ENCODE measurements at regions not wholly inside any gene's neighbourhood (a gene's known extent, or its start where the extent isn't known, plus 50 kb on each side); places are given as distances from the start of the nearest gene placed in this dataset.
"Not testable (repeated sequence)": the region's sequence is repeated elsewhere in the genome, so short reads cannot be mapped to it uniquely, and the experiment has no call there.

DNA sequence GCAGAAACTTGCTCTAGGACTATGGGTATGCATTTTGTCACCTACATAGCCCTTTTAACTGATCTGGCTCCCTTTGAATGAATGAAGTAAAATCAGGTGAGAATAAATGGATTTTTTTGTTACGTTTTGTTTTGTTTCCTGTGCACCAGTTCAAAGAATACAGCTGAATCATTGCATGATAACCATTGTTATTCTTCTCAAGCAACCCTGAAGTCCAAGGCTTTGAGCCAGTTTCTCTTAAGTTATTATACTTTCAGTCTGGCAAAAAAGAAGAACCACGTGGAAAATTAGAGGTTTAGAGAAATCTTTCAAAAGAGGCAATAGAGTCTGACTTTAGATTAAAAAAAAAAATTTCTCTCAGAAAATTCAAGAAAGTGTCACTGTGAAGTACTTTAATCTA, 398.6 kb upstream of the TECRL start:
- no peaks in the 10 kb centered on the region for H3K36me3 ChIP-seq (ENCODE audit: control insufficient read depth, low read depth, low read length)
- H3K9me3 ChIP-seq (ENCODE audit: control insufficient read depth, low read depth, low read length) = no peaks in the 10 kb centered on the region
- no peaks in the 10 kb centered on the region for H3K4me1 ChIP-seq (ENCODE audit: control insufficient read depth, low read depth, low read length)
- H3K9ac ChIP-seq (ENCODE audit: low read length) = no peak overlapping the region
- no peak overlapping the region for H3K27ac ChIP-seq (ENCODE audit: low read length)
- no peak overlapping the region for H3K4me3 ChIP-seq (ENCODE audit: low read length)
- H3K27me3 ChIP-seq (ENCODE audit: control insufficient read depth, insufficient read depth, low read length) = no peaks in the 10 kb centered on the region

DNA sequence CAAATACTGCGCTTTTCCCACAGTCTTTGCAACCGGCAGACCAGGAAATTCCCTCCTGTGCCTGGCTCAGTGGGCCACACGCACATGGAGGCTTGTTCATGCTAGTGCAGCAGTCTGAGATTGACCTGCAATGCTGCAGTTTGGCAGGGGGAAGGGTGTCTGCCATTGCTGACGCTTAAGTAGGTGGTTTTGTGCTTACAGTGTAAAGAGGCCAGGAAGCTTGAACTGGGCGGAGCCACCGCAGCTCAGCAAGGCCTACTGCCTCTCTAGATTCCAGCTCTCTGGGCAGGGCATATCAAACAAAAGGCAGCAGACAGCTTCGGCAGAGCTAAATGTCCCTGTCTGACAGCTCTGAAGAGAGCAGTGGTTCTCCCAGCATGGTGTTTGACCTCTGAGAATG, 390.5 kb upstream of the TECRL start:
- no peak overlapping the region for H3K9ac ChIP-seq (ENCODE audit: low read length)
- H3K27me3 ChIP-seq (ENCODE audit: control insufficient read depth, insufficient read depth, low read length) = no peaks in the 10 kb centered on the region
- H3K27ac ChIP-seq (ENCODE audit: low read length) = no peak overlapping the region
- no peak overlapping the region for H3K4me3 ChIP-seq (ENCODE audit: low read length)
- no peaks in the 10 kb centered on the region for H3K4me1 ChIP-seq (ENCODE audit: control insufficient read depth, low read depth, low read length)
- no peaks in the 10 kb centered on the region for H3K9me3 ChIP-seq (ENCODE audit: control insufficient read depth, low read depth, low read length)
- no peaks in the 10 kb centered on the region for H3K36me3 ChIP-seq (ENCODE audit: control insufficient read depth, low read depth, low read length)

GRCh38 chr4:64798828-64799227, 389.6 kb upstream of the TECRL start:
- H3K4me1 ChIP-seq (ENCODE audit: control insufficient read depth, low read depth, low read length); H3K4me3 ChIP-seq (ENCODE audit: low read length); H3K27me3 ChIP-seq (ENCODE audit: control insufficient read depth, insufficient read depth, low read length); H3K27ac ChIP-seq (ENCODE audit: low read length); H3K9me3 ChIP-seq (ENCODE audit: control insufficient read depth, low read depth, low read length); H3K9ac ChIP-seq (ENCODE audit: low read length); H3K36me3 ChIP-seq (ENCODE audit: control insufficient read depth, low read depth, low read length): not testable (repeated sequence)

DNA sequence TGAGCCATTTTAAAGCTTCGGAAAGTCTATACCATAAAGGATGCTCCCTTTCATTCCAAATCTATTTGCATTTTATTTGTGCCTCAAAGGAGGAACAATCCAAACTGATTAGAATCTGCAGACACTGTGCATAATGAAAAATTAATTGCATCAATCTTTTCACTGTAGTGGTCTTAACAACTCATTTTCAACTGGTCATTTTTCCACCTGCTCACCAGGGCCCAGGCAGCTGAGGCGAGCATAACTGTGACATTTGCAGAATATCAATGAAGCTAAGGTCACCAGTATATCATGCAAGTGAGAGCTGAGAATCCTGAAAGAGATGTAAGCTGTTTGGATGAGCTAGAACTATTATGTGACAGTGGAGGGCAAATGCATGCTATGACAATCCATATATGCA, 387.3 kb upstream of the TECRL start:
- no peaks in the 10 kb centered on the region for H3K4me1 ChIP-seq (ENCODE audit: control insufficient read depth, low read depth, low read length)
- H3K27me3 ChIP-seq (ENCODE audit: control insufficient read depth, insufficient read depth, low read length) = no peaks in the 10 kb centered on the region
- H3K9me3 ChIP-seq (ENCODE audit: control insufficient read depth, low read depth, low read length) = no peaks in the 10 kb centered on the region
- H3K36me3 ChIP-seq (ENCODE audit: control insufficient read depth, low read depth, low read length) = no peaks in the 10 kb centered on the region
- no peak overlapping the region for H3K9ac ChIP-seq (ENCODE audit: low read length)
- no peak overlapping the region for H3K4me3 ChIP-seq (ENCODE audit: low read length)
- H3K27ac ChIP-seq (ENCODE audit: low read length) = no peak overlapping the region

GRCh38 chr4:64784125-64784524, 374.9 kb upstream of the TECRL start:
- H3K27me3 ChIP-seq (ENCODE audit: control insufficient read depth, insufficient read depth, low read length) = no peaks in the 10 kb centered on the region
- no peak overlapping the region for H3K9ac ChIP-seq (ENCODE audit: low read length)
- H3K36me3 ChIP-seq (ENCODE audit: control insufficient read depth, low read depth, low read length) = no peaks in the 10 kb centered on the region
- no peak overlapping the region for H3K4me3 ChIP-seq (ENCODE audit: low read length)
- H3K9me3 ChIP-seq (ENCODE audit: control insufficient read depth, low read depth, low read length) = no peaks in the 10 kb centered on the region
- H3K4me1 ChIP-seq (ENCODE audit: control insufficient read depth, low read depth, low read length) = peaks cover 11% of the 10 kb centered on the region
- H3K27ac ChIP-seq (ENCODE audit: low read length) = no peak overlapping the region

DNA sequence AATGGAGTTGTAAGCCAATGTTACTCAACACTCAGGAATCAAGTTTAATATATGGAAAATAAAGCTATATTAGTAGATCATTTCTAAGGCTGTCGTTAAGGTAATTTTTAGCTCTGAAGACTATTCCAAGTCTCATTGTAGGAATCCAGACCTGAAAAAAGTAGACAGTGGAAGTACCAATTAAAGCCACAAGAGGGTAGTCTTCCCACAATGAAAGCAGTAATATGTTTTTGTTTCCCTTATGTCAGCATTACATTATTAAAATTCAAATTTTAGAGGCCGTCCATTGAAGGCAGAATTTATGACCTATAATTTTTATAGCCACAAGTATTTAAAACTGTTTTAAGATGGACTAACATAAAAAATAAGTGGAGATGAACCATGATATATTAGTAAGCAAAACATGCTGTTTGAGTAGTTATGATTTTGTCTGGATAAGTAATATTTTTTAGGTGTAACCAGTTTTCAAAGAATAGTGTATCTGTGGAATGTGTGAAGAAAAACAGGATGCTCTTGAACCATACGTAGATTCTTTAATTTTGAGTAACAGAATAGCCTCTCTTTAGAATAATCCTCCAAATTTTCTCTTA, 372.6 kb upstream of the TECRL start:
- H3K27me3 ChIP-seq (ENCODE audit: control insufficient read depth, insufficient read depth, low read length) = no peaks in the 10 kb centered on the region
- H3K4me3 ChIP-seq (ENCODE audit: low read length) = no peak overlapping the region
- H3K4me1 ChIP-seq (ENCODE audit: control insufficient read depth, low read depth, low read length) = peaks cover 11% of the 10 kb centered on the region
- no peaks in the 10 kb centered on the region for H3K9me3 ChIP-seq (ENCODE audit: control insufficient read depth, low read depth, low read length)
- no peak overlapping the region for H3K27ac ChIP-seq (ENCODE audit: low read length)
- no peak overlapping the region for H3K9ac ChIP-seq (ENCODE audit: low read length)
- H3K36me3 ChIP-seq (ENCODE audit: control insufficient read depth, low read depth, low read length) = no peaks in the 10 kb centered on the region

DNA sequence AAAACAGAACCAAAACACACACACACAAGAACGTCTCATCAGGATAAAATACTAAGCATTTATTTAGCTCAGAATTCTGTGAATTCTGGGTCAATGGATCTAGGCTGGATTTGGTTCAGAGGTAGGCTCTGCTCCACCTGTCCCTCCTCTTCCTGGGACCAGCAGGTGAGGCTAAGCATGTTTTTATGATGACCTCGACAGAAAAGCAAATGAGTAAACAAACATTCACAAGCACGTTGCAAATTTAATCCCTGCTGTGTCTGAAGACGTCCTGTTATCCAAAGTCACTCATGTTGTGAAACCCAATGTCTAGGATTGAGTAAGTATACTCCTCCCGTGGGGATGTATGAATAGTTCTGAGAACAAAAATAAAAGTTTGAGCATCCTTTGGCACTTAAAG, 371.4 kb upstream of the TECRL start:
- no peaks in the 10 kb centered on the region for H3K9me3 ChIP-seq (ENCODE audit: control insufficient read depth, low read depth, low read length)
- no peaks in the 10 kb centered on the region for H3K36me3 ChIP-seq (ENCODE audit: control insufficient read depth, low read depth, low read length)
- H3K27ac ChIP-seq (ENCODE audit: low read length) = no peak overlapping the region
- peaks cover 11% of the 10 kb centered on the region for H3K4me1 ChIP-seq (ENCODE audit: control insufficient read depth, low read depth, low read length)
- H3K27me3 ChIP-seq (ENCODE audit: control insufficient read depth, insufficient read depth, low read length) = no peaks in the 10 kb centered on the region
- H3K4me3 ChIP-seq (ENCODE audit: low read length) = no peak overlapping the region
- no peak overlapping the region for H3K9ac ChIP-seq (ENCODE audit: low read length)

GRCh38 chr4:64777286-64777685, 368.0 kb upstream of the TECRL start:
- no peaks in the 10 kb centered on the region for H3K36me3 ChIP-seq (ENCODE audit: control insufficient read depth, low read depth, low read length)
- no peak overlapping the region for H3K9ac ChIP-seq (ENCODE audit: low read length)
- peaks cover 5% of the 10 kb centered on the region for H3K4me1 ChIP-seq (ENCODE audit: control insufficient read depth, low read depth, low read length)
- H3K27ac ChIP-seq (ENCODE audit: low read length) = no peak overlapping the region
- no peak overlapping the region for H3K4me3 ChIP-seq (ENCODE audit: low read length)
- H3K9me3 ChIP-seq (ENCODE audit: control insufficient read depth, low read depth, low read length) = no peaks in the 10 kb centered on the region
- no peaks in the 10 kb centered on the region for H3K27me3 ChIP-seq (ENCODE audit: control insufficient read depth, insufficient read depth, low read length)

- H3K4me1 ChIP-seq (ENCODE audit: control insufficient read depth, low read depth, low read length) = peaks cover 5% of the 10 kb centered on the region
Measured at GRCh38 chr4:64776820-64777219, 367.6 kb upstream of the TECRL start.

GRCh38 chr4:64774626-64775025, 365.4 kb upstream of the TECRL start:
- Histone ChIP-seq H3K4me1 (ENCODE audit: control insufficient read depth, low read depth, low read length) (peaks cover 5% of the 10 kb centered on the region), H3K36me3 (ENCODE audit: control insufficient read depth, low read depth, low read length) (no peaks in the 10 kb centered on the region), H3K27me3 (ENCODE audit: control insufficient read depth, insufficient read depth, low read length) (no peaks in the 10 kb centered on the region), H3K9me3 (ENCODE audit: control insufficient read depth, low read depth, low read length) (no peaks in the 10 kb centered on the region), H3K9ac (ENCODE audit: low read length) (no peak overlapping the region), H3K4me3 (ENCODE audit: low read length) (no peak overlapping the region), H3K27ac (ENCODE audit: low read length) (no peak overlapping the region)

More at GRCh38 chr4:64776820-64777219, 367.6 kb upstream of the TECRL start:
- Histone ChIP-seq H3K27ac (ENCODE audit: low read length) (no peak overlapping the region), H3K27me3 (ENCODE audit: control insufficient read depth, insufficient read depth, low read length) (no peaks in the 10 kb centered on the region), H3K4me3 (ENCODE audit: low read length) (no peak overlapping the region), H3K9me3 (ENCODE audit: control insufficient read depth, low read depth, low read length) (no peaks in the 10 kb centered on the region), H3K9ac (ENCODE audit: low read length) (no peak overlapping the region), H3K36me3 (ENCODE audit: control insufficient read depth, low read depth, low read length) (no peaks in the 10 kb centered on the region)

GRCh38 chr4:64771149-64771548, 361.9 kb upstream of the TECRL start:
- Histone ChIP-seq H3K4me1 (ENCODE audit: control insufficient read depth, low read depth, low read length) (peaks cover 5% of the 10 kb centered on the region), H3K4me3 (ENCODE audit: low read length) (no peak overlapping the region), H3K9me3 (ENCODE audit: control insufficient read depth, low read depth, low read length) (no peaks in the 10 kb centered on the region), H3K27ac (ENCODE audit: low read length) (no peak overlapping the region), H3K27me3 (ENCODE audit: control insufficient read depth, insufficient read depth, low read length) (no peaks in the 10 kb centered on the region), H3K36me3 (ENCODE audit: control insufficient read depth, low read depth, low read length) (no peaks in the 10 kb centered on the region), H3K9ac (ENCODE audit: low read length) (no peak overlapping the region)

GRCh38 chr4:64767547-64767946, 358.3 kb upstream of the TECRL start:
- no peaks in the 10 kb centered on the region for H3K36me3 ChIP-seq (ENCODE audit: control insufficient read depth, low read depth, low read length)
- H3K27me3 ChIP-seq (ENCODE audit: control insufficient read depth, insufficient read depth, low read length) = no peaks in the 10 kb centered on the region
- H3K9ac ChIP-seq (ENCODE audit: low read length) = no peak overlapping the region
- no peaks in the 10 kb centered on the region for H3K9me3 ChIP-seq (ENCODE audit: control insufficient read depth, low read depth, low read length)
- no peak overlapping the region for H3K27ac ChIP-seq (ENCODE audit: low read length)
- H3K4me3 ChIP-seq (ENCODE audit: low read length) = no peak overlapping the region
- peaks cover 5% of the 10 kb centered on the region for H3K4me1 ChIP-seq (ENCODE audit: control insufficient read depth, low read depth, low read length)

Data from iPS-18a (cell line).